Nephron (organoid): ENCODE measurements at regions not wholly inside any gene's neighbourhood (a gene's known extent, or its start where the extent isn't known, plus 50 kb on each side); places are given as distances from the start of the nearest gene placed in this dataset.

Experiments used
- H3K27ac Mint-ChIP-seq, 3 experiments: 2 replicates each; pipeline ENCODE4 v1.8.0; 2020; ENCODE audit warnings: mixed read lengths in 3 of 3, mild to moderate bottlenecking in 2 of 3, moderate library complexity in 1 of 3
- H3K27me3 Mint-ChIP-seq: 2 replicates; pipeline ENCODE4 v1.8.0; 2021; ENCODE audit warnings: low read depth, mild to moderate bottlenecking, moderate library complexity, mixed read lengths
- H3K36me3 Mint-ChIP-seq: 2 replicates; pipeline ENCODE4 v1.8.0; 2020; ENCODE audit warnings: low read depth, mixed read lengths
- H3K4me1 Mint-ChIP-seq: 2 replicates; pipeline ENCODE4 v1.8.0; 2020; ENCODE audit warnings: mixed read lengths
- H3K4me3 Mint-ChIP-seq, 3 experiments: 2 replicates each; pipeline ENCODE4 v1.8.0; 2020; ENCODE audit warnings: mild to moderate bottlenecking in 3 of 3, mixed read lengths in 3 of 3, moderate library complexity in 2 of 3
- H3K9me3 Mint-ChIP-seq: 2 replicates; pipeline ENCODE4 v1.8.0; 2020; ENCODE audit warnings: mixed read lengths
- TF ChIP-seq, protein P1 (sequence below), 3 experiments: fragments of 200-600 bp; sonication (generic); IDR thresholded peaks; one replicate each; pipeline ENCODE4 v1.5.0; 2021; ENCODE audit warnings: antibody characterized with exemption in 3 of 3; ENCODE audit not compliant: unreplicated experiment in 3 of 3

DNA sequence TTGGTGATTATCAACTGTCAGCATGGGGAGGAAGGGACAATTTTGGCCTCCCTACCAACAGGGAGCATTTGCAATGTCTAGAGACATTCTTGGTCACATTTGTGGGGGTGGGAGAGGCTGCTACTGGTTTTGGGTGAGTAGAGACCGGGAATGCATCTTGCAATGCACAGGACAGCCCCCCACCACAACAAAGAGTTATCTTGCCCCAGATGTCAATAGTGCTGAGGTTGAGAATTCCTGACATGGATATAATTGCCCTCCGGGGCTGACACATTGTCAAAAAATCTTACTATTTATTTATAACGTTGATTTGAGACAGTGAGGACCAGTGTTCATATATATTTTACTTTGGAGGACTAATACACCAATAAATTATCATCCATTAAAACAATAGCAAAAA is 316.1 kb downstream of the PSAT1 start:
- H3K36me3 Mint-ChIP-seq = no peaks in the 10 kb centered on the region

GRCh38 chr9:78614892-78615291 is 318.0 kb downstream of the PSAT1 start:
- TF ChIP-seq, protein P1, sequence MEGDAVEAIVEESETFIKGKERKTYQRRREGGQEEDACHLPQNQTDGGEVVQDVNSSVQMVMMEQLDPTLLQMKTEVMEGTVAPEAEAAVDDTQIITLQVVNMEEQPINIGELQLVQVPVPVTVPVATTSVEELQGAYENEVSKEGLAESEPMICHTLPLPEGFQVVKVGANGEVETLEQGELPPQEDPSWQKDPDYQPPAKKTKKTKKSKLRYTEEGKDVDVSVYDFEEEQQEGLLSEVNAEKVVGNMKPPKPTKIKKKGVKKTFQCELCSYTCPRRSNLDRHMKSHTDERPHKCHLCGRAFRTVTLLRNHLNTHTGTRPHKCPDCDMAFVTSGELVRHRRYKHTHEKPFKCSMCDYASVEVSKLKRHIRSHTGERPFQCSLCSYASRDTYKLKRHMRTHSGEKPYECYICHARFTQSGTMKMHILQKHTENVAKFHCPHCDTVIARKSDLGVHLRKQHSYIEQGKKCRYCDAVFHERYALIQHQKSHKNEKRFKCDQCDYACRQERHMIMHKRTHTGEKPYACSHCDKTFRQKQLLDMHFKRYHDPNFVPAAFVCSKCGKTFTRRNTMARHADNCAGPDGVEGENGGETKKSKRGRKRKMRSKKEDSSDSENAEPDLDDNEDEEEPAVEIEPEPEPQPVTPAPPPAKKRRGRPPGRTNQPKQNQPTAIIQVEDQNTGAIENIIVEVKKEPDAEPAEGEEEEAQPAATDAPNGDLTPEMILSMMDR (IDR thresholded peaks at IDR 0.05; ENCODE audit: unreplicated experiment in 3 of 3) = no peak
- H3K27me3 Mint-ChIP-seq = peaks cover 6% of the 10 kb centered on the region
- peaks cover 2% of the 10 kb centered on the region for H3K4me1 Mint-ChIP-seq
- H3K4me3 Mint-ChIP-seq = no peak overlapping the region
- H3K9me3 Mint-ChIP-seq = no peaks in the 10 kb centered on the region
- no peak overlapping the region for H3K27ac Mint-ChIP-seq
- H3K36me3 Mint-ChIP-seq = no peaks in the 10 kb centered on the region

More for the DNA sequence above, 316.1 kb downstream of the PSAT1 start:
- TF ChIP-seq, protein P1 (IDR thresholded peaks at IDR 0.05; ENCODE audit: unreplicated experiment in 3 of 3) = no peak
- H3K9me3 Mint-ChIP-seq = peaks cover 1% of the 10 kb centered on the region
- no peak overlapping the region for H3K27ac Mint-ChIP-seq
- peaks cover 12% of the 10 kb centered on the region for H3K27me3 Mint-ChIP-seq
- H3K4me1 Mint-ChIP-seq = peaks cover 9% of the 10 kb centered on the region
- H3K4me3 Mint-ChIP-seq = no peak overlapping the region

- TF ChIP-seq, protein P1 (IDR thresholded peaks at IDR 0.05; ENCODE audit: unreplicated experiment in 3 of 3) = no peak
- peaks cover 3% of the 10 kb centered on the region for H3K27me3 Mint-ChIP-seq
- no peaks in the 10 kb centered on the region for H3K4me1 Mint-ChIP-seq
- H3K9me3 Mint-ChIP-seq = no peaks in the 10 kb centered on the region
- H3K27ac Mint-ChIP-seq = no peak overlapping the region
- H3K4me3 Mint-ChIP-seq = no peak overlapping the region
- no peaks in the 10 kb centered on the region for H3K36me3 Mint-ChIP-seq
Observed at GRCh38 chr9:78615372-78615771, 318.4 kb downstream of the PSAT1 start.

DNA sequence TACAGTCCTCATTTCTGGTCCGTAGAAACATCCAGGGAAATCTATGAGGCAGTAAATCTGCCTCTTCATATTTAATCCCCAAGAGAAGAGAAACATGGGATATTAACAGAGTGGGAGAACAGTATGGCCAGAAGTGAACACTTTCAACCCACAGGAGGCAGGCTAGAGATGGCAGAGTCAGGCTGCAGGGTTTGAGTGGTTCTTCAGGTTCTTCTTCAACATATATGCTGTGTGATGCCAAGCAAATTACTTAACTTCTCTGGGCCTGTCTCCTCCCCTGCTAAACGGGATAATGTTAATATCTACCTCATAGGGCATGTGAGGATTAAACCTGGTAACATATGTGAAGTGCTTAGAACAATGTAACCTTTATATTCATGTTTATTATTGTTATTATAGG is 321.8 kb downstream of the PSAT1 start:
- Mint-ChIP-seq H3K27ac (no peak overlapping the region), H3K27me3 (peaks cover 3% of the 10 kb centered on the region), H3K4me3 (no peak overlapping the region), H3K9me3 (no peaks in the 10 kb centered on the region), H3K4me1 (no peaks in the 10 kb centered on the region), H3K36me3 (no peaks in the 10 kb centered on the region)
- TF ChIP-seq, protein P1 (IDR thresholded peaks at IDR 0.05; ENCODE audit: unreplicated experiment in 3 of 3) = no peak

GRCh38 chr9:78620303-78620702 is 323.4 kb downstream of the PSAT1 start:
- TF ChIP-seq, protein P1 (IDR thresholded peaks at IDR 0.05; ENCODE audit: unreplicated experiment in 3 of 3) = no peak
- Mint-ChIP-seq H3K9me3 (no peaks in the 10 kb centered on the region), H3K27me3 (peaks cover 3% of the 10 kb centered on the region), H3K27ac (no peak overlapping the region), H3K4me3 (no peak overlapping the region), H3K4me1 (no peaks in the 10 kb centered on the region), H3K36me3 (no peaks in the 10 kb centered on the region)

GRCh38 chr9:78620764-78621163 is 323.8 kb downstream of the PSAT1 start:
- no peak overlapping the region for H3K4me3 Mint-ChIP-seq
- no peaks in the 10 kb centered on the region for H3K4me1 Mint-ChIP-seq
- H3K27ac Mint-ChIP-seq = no peak overlapping the region
- no peaks in the 10 kb centered on the region for H3K9me3 Mint-ChIP-seq
- H3K36me3 Mint-ChIP-seq = no peaks in the 10 kb centered on the region
- H3K27me3 Mint-ChIP-seq = peaks cover 3% of the 10 kb centered on the region
- TF ChIP-seq, protein P1 (IDR thresholded peaks at IDR 0.05; ENCODE audit: unreplicated experiment in 3 of 3) = no peak
